Hepatocyte (in vitro differentiated cells): ENCODE measurements at regions not wholly inside any gene's neighbourhood (a gene's known extent, or its start where the extent isn't known, plus 50 kb on each side); places are given as distances from the start of the nearest gene placed in this dataset.

Source experiments
- DNase-seq: peaks from one replicate; pipeline ENCODE4 v3.0.0-alpha.2; 2016; ENCODE audit warnings: low spot score
- H2AFZ ChIP-seq: fragments of 200-600 bp; sonication (generic); 2 replicates; pipeline ENCODE4 v1.6.0; 2016; ENCODE audit warnings: antibody characterized with exemption, mild to moderate bottlenecking
- H3K27ac ChIP-seq: fragments of 200-600 bp; sonication (generic); 2 replicates; pipeline ENCODE4 v1.5.1; 2016; ENCODE audit warnings: mild to moderate bottlenecking
- H3K27me3 ChIP-seq: fragments of 200-600 bp; sonication (generic); 2 replicates; pipeline ENCODE4 v1.6.1; 2016
- H3K36me3 ChIP-seq: fragments of 200-600 bp; sonication (generic); replicated peaks from 2 replicates; pipeline ENCODE4 v1.5.1; 2016; ENCODE audit warnings: low read depth; ENCODE audit not compliant: insufficient read depth
- H3K4me1 ChIP-seq: fragments of 200-600 bp; sonication (generic); 2 replicates; pipeline ENCODE4 v1.5.1; 2016; ENCODE audit warnings: mild to moderate bottlenecking, moderate library complexity; ENCODE audit not compliant: insufficient read depth
- H3K4me2 ChIP-seq: fragments of 200-600 bp; sonication (generic); 2 replicates; pipeline ENCODE4 v1.6.0; 2016
- H3K4me3 ChIP-seq: fragments of 200-600 bp; sonication (generic); 2 replicates; pipeline ENCODE4 v1.5.1; 2016; ENCODE audit warnings: mild to moderate bottlenecking
- H3K79me2 ChIP-seq: fragments of 200-600 bp; sonication (generic); 2 replicates; pipeline ENCODE4 v1.6.0; 2017; ENCODE audit warnings: mild to moderate bottlenecking
- H3K9me2 ChIP-seq: fragments of 200-600 bp; sonication (generic); replicated peaks from 2 replicates; pipeline ENCODE4 v1.6.0; 2017; ENCODE audit warnings: mild to moderate bottlenecking; ENCODE audit not compliant: insufficient read depth
- H3K9me3 ChIP-seq: fragments of 200-600 bp; sonication (generic); 2 replicates; pipeline ENCODE4 v1.5.1; 2016; ENCODE audit warnings: low read depth, mild to moderate bottlenecking
- H4K20me1 ChIP-seq: fragments of 200-600 bp; sonication (generic); 2 replicates; pipeline ENCODE4 v1.6.0; 2016; ENCODE audit warnings: mild to moderate bottlenecking; ENCODE audit not compliant: insufficient read depth, poor library complexity, severe bottlenecking
- EZH2 ChIP-seq: fragments of 200-600 bp; sonication (generic); IDR thresholded peaks from 2 replicates; pipeline ENCODE4 v1.6.1; 2016; ENCODE audit warnings: antibody characterized with exemption, mild to moderate bottlenecking, borderline replicate concordance
- EZH2phosphoT487 ChIP-seq: fragments of 200-600 bp; sonication (generic); IDR thresholded peaks from one replicate; pipeline ENCODE4 v1.6.1; 2018; ENCODE audit warnings: antibody characterized with exemption, mild to moderate bottlenecking, low read depth, moderate library complexity; ENCODE audit not compliant: unreplicated experiment, severe bottlenecking
- WGBS: methylation state at CpG from one replicate; pipeline ENCODE4 v1.1.6; 2016; ENCODE audit warnings: low lambda C conversion rate; ENCODE audit errors: missing lambda C conversion rate; 5-methylcytosine and 5-hydroxymethylcytosine counted together
- TF ChIP-seq, protein P1 (sequence below): fragments of 200-600 bp; sonication (generic); IDR thresholded peaks from 2 replicates; pipeline ENCODE4 v1.5.1; 2016; ENCODE audit warnings: antibody characterized with exemption, mild to moderate bottlenecking; ENCODE audit not compliant: poor library complexity

DNA sequence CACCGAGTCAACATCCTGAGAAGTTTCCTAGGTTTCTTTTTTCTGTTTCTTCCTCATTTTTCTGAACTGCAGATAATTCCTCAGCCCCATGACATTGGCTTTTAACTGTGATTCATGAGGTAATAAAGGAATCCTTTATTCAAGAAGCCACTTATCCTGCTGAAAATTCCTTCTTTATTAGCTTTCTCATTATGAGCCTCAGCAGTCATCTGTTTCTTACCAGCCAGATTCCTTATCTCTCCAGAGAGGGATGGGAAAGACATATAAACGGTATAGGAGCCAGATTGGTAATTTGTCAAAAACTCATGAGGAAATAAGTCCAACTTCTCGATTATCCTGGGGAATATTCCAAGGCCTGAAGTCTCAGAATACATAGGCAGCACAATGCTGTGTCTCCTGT is 465.4 kb downstream of the ICE1 start:
- TF ChIP-seq, protein P1, sequence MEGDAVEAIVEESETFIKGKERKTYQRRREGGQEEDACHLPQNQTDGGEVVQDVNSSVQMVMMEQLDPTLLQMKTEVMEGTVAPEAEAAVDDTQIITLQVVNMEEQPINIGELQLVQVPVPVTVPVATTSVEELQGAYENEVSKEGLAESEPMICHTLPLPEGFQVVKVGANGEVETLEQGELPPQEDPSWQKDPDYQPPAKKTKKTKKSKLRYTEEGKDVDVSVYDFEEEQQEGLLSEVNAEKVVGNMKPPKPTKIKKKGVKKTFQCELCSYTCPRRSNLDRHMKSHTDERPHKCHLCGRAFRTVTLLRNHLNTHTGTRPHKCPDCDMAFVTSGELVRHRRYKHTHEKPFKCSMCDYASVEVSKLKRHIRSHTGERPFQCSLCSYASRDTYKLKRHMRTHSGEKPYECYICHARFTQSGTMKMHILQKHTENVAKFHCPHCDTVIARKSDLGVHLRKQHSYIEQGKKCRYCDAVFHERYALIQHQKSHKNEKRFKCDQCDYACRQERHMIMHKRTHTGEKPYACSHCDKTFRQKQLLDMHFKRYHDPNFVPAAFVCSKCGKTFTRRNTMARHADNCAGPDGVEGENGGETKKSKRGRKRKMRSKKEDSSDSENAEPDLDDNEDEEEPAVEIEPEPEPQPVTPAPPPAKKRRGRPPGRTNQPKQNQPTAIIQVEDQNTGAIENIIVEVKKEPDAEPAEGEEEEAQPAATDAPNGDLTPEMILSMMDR: no peak
- TF ChIP-seq EZH2phosphoT487 (no peak), EZH2 (no peak)
- Histone ChIP-seq H3K27ac (no peak overlapping the region), H3K4me3 (no peak overlapping the region), H3K79me2 (no peaks in the 10 kb centered on the region), H3K36me3 (no peaks in the 10 kb centered on the region), H3K9me2 (no peaks in the 10 kb centered on the region), H2AFZ (no peak overlapping the region), H4K20me1 (no peaks in the 10 kb centered on the region), H3K4me2 (no peak overlapping the region), H3K9me3 (no peaks in the 10 kb centered on the region), H3K4me1 (no peaks in the 10 kb centered on the region), H3K27me3 (peaks cover 10% of the 10 kb centered on the region)
- WGBS: 57% methylated on average over 3 of the region's 3 CpGs
- DNase-seq: no peak

DNA sequence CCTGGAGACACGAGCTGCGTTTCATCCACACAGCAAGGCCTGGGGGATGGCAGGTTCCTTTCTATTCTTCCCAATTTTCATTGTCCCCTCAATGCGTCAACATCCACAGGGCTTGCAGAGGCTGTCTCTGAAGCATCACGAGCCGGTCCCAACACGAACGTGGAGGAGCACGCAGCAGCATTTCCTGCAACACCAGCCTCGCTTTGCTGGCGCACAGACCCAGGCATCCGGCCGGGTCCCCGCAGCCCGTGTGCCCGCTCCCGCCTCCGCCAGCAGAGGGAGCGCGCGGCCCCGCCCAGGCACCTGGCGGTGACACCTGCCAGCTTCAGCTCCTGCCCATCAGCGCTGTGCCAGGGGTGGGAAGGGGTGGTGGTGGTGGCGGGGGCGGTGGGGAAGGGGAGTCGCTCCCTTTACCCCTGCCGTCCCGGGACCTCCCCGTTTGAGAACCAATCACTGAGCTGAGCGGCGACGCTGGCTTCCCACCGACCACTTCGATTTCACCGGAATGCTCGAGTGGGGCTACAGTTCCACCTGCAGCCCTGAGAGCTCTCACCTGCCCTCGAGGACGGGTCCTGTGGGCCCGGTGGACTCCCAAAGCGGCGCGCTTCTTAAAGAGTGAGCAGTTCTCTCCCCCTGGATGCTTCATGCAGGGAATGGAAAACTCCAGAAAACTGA is 464.5 kb downstream of the ICE1 start:
- DNase-seq: peak; percentile 47
- TF ChIP-seq EZH2phosphoT487: no peak
- TF ChIP-seq EZH2: no peak
- TF ChIP-seq, protein P1: peak; percentile 51
- H3K4me3 ChIP-seq: no peak overlapping the region
- no peak overlapping the region for H3K27ac ChIP-seq
- 35% methylated on average over 37 of the region's 42 CpGs for WGBS
- H4K20me1 ChIP-seq: no peaks in the 10 kb centered on the region
- no peaks in the 10 kb centered on the region for H3K9me2 ChIP-seq
- no peaks in the 10 kb centered on the region for H3K9me3 ChIP-seq
- no peaks in the 10 kb centered on the region for H3K79me2 ChIP-seq
- H3K4me1 ChIP-seq: no peaks in the 10 kb centered on the region
- H3K4me2 ChIP-seq: no peak overlapping the region
- H3K36me3 ChIP-seq: no peaks in the 10 kb centered on the region
- no peak overlapping the region for H2AFZ ChIP-seq
- H3K27me3 ChIP-seq: peaks cover 10% of the 10 kb centered on the region

DNA sequence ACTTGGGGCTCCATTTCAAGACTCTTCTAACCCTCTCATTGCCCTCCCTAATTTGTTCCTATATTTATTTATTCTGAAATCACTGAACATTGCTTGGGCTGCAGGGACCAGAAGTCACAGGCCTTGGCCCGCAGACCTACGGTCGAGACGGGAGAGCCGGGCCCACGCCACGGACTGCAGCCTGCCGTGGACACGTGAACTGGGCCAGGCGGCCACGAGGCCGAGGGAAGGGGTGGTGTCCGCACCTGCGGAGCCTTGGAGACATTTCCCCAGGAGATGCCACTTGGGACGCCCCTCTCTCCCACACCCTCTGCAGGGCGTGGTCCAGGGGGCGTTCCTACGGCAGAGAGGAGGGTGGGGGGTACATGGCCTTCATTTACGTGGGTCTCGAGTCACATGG is 463.9 kb downstream of the ICE1 start:
- H3K79me2 ChIP-seq: no peaks in the 10 kb centered on the region
- no peaks in the 10 kb centered on the region for H3K4me1 ChIP-seq
- no peaks in the 10 kb centered on the region for H3K9me2 ChIP-seq
- WGBS: 95% methylated on average over 20 of the region's 20 CpGs
- no peak overlapping the region for H2AFZ ChIP-seq
- H4K20me1 ChIP-seq: no peaks in the 10 kb centered on the region
- TF ChIP-seq EZH2phosphoT487 (no peak), EZH2 (no peak)
- TF ChIP-seq, protein P1: no peak
- DNase-seq: no peak
- H3K4me3 ChIP-seq: no peak overlapping the region
- H3K4me2 ChIP-seq: no peak overlapping the region
- H3K36me3 ChIP-seq: no peaks in the 10 kb centered on the region
- peaks cover 10% of the 10 kb centered on the region for H3K27me3 ChIP-seq
- no peak overlapping the region for H3K27ac ChIP-seq
- no peaks in the 10 kb centered on the region for H3K9me3 ChIP-seq
